Aorta (tissue), 5 donors: ENCODE measurements at regions not wholly inside any gene's neighbourhood (a gene's known extent, or its start where the extent isn't known, plus 50 kb on each side); places are given as distances from the start of the nearest gene placed in this dataset.
"Not testable (repeated sequence)": the region's sequence is repeated elsewhere in the genome, so short reads cannot be mapped to it uniquely, and the experiment has no call there.

Experiments
- ATAC-seq: fragments of 200-7000 bp; cut with Tn5 transposase; one replicate; pipeline ENCODE4 v1.9.1; 2022; ENCODE audit warnings: moderate library complexity; ENCODE audit not compliant: low FRiP score
- DNase-seq, 2 donors: peaks; one replicate each; pipeline ENCODE4 v3.0.0-alpha.2; 2020
- H3K27ac ChIP-seq, 2 donors: one replicate each; pipeline ENCODE4 v1.5.1; 2013; ENCODE audit warnings: low read length in 2 of 2, mild to moderate bottlenecking in 2 of 2, moderate library complexity in 2 of 2, control low read depth in 1 of 2, inconsistent platforms in 1 of 2, low read depth in 1 of 2
- H3K27me3 ChIP-seq, 2 donors: one replicate each; pipeline ENCODE4 v1.6.1; 2013; ENCODE audit warnings: control low read depth in 1 of 2, low read length in 1 of 2, mild to moderate bottlenecking in 1 of 2, moderate library complexity in 1 of 2; ENCODE audit not compliant: insufficient read depth in 2 of 2, control insufficient read depth in 1 of 2
- H3K36me3 ChIP-seq, 2 donors: one replicate each; pipeline ENCODE4 v1.6.1; 2013; ENCODE audit warnings: control low read depth in 1 of 2, low read length in 1 of 2, mild to moderate bottlenecking in 1 of 2; ENCODE audit not compliant: insufficient read depth in 2 of 2, control insufficient read depth in 1 of 2
- H3K4me1 ChIP-seq, 2 donors: one replicate each; pipeline ENCODE4 v1.6.1; 2013; ENCODE audit warnings: low read length in 2 of 2, control low read depth in 1 of 2, mild to moderate bottlenecking in 1 of 2, moderate library complexity in 1 of 2; ENCODE audit not compliant: insufficient read depth in 2 of 2, control insufficient read depth in 1 of 2
- H3K4me3 ChIP-seq, 2 donors: one replicate each; pipeline ENCODE4 v1.5.1; 2013; ENCODE audit warnings: low read length in 2 of 2, control low read depth in 1 of 2, mild to moderate bottlenecking in 1 of 2
- H3K9me3 ChIP-seq: one replicate; pipeline ENCODE4 v1.6.1; 2013; ENCODE audit warnings: mild to moderate bottlenecking, low read length; ENCODE audit not compliant: control insufficient read depth
- WGBS, 2 donors: extraction: QIAGEN DNeasy Blood & Tissue Kit; methylation state at CpG; one replicate each; pipeline ENCODE4 v1.1.7; 2013; 5-methylcytosine and 5-hydroxymethylcytosine counted together
- intact Hi-C, 2 donors: fragments of 100-400 bp; cut with DNase I; formaldehyde crosslinking; loops; one replicate each; pipeline versions ENCODE4 v1.14.2 to v1.15.0; 2022
- donor health status: healthy with polysubstance abuse.
- donor health status: Bipolar disorder and iron deficiency.
- donor health status: DM: no; HTN: no; CAD: no.
- donor health status: DM: no; HTN: no; CAD: no.
- donor health status: DM: yes; HTN: yes; CAD: no.

GRCh38 chr5:157963244-157963643 is 104.3 kb upstream of the CLINT1 start:
- no peak for DNase-seq
- Histone ChIP-seq H3K4me1 (peaks cover 0 to 1% of the 10 kb centered on the region in 2 donors), H3K4me3 (no peak overlapping the region), H3K9me3 (no peaks in the 10 kb centered on the region), H3K27me3 (no peaks in the 10 kb centered on the region), H3K27ac (no peak overlapping the region), H3K36me3 (no peaks in the 10 kb centered on the region)
- intact Hi-C loops = no loop called here
- WGBS, 2 donors = 91 to 97% methylated on average over 2 of the region's 2 CpGs
- ATAC-seq = no peak

DNA sequence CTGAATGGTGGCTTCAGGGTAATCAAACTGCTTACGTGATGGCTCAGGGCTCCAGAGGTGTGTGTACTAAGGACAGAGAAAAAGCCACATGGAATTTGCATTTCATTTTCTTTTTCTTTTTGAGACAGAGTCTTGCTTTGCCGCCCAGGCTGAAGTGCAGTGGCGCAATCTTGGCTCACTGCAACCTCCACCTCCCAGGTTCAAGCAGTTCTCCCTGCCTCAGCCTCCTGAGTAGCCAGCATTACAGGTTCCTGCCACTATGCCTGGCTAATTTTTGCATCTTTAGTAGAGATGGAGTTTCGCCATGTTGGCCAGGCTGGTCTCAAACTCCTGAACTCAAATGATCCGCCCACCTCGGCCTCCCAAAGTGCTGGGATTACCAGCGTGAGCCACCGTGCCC is 103.7 kb upstream of the CLINT1 start:
- H3K9me3 ChIP-seq, H3K27me3 ChIP-seq, H3K27ac ChIP-seq, H3K4me3 ChIP-seq, ATAC-seq, DNase-seq, H3K36me3 ChIP-seq, intact Hi-C loops, H3K4me1 ChIP-seq: not testable (repeated sequence)
- 90 to 96% methylated on average over 8 of the region's 8 CpGs for WGBS, 2 donors

- Histone ChIP-seq H3K9me3 (no peaks in the 10 kb centered on the region), H3K4me3 (no peak overlapping the region), H3K27ac (no peak overlapping the region), H3K27me3 (no peaks in the 10 kb centered on the region), H3K36me3 (no peaks in the 10 kb centered on the region), H3K4me1 (peaks cover 0 to 1% of the 10 kb centered on the region in 2 donors)
- ATAC-seq = no peak
- no peak for DNase-seq
- WGBS, 2 donors = 56 to 60% methylated on average over 6 of the region's 6 CpGs
- intact Hi-C loops = no loop called here
Observed at GRCh38 chr5:157961896-157962590, 103.1 kb upstream of the CLINT1 start.

DNA sequence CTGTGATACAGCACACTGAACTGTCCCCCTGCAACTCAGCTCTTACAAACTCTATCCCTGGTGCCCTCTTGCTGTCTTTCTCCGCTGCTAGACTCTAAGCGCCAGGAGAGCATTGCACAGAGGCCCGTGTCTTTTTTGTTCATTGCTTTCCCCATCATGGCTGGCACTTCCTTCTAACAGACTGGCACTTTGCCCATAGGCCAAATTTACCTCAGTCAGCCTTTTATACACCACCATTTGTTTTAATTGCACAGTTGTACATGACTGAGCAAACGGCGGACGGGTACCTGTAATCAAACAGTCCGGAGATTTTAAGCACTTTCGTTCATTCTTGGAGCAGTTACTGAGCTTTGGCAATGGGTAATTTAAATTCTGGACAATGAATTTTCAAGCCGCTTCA is 102.2 kb upstream of the CLINT1 start:
- peaks cover 0 to 1% of the 10 kb centered on the region in 2 donors for H3K4me1 ChIP-seq
- no peak overlapping the region for H3K4me3 ChIP-seq
- H3K27ac ChIP-seq = no peak overlapping the region
- DNase-seq (no peak), ATAC-seq (no peak)
- intact Hi-C loops = no loop called here
- WGBS, 2 donors = 70 to 82% methylated on average over 9 of the region's 9 CpGs
- H3K27me3 ChIP-seq = no peaks in the 10 kb centered on the region
- H3K9me3 ChIP-seq = no peaks in the 10 kb centered on the region
- no peaks in the 10 kb centered on the region for H3K36me3 ChIP-seq

- DNase-seq = no peak
- Histone ChIP-seq H3K4me3 (no peak overlapping the region), H3K4me1 (peaks cover 0 to 1% of the 10 kb centered on the region in 2 donors), H3K9me3 (no peaks in the 10 kb centered on the region), H3K36me3 (no peaks in the 10 kb centered on the region), H3K27me3 (no peaks in the 10 kb centered on the region), H3K27ac (no peak overlapping the region)
- intact Hi-C loops = no loop called here
- no peak for ATAC-seq
Observed at GRCh38 chr5:157959370-157959769, 100.4 kb upstream of the CLINT1 start.

GRCh38 chr5:157956271-157956885 is 97.4 kb upstream of the CLINT1 start:
- no peaks in the 10 kb centered on the region for H3K36me3 ChIP-seq
- H3K9me3 ChIP-seq = no peaks in the 10 kb centered on the region
- H3K27ac ChIP-seq = no peak overlapping the region
- peaks cover 0 to 1% of the 10 kb centered on the region in 2 donors for H3K4me1 ChIP-seq
- DNase-seq (no peak), ATAC-seq (no peak)
- intact Hi-C loops = no loop called here
- no peaks in the 10 kb centered on the region for H3K27me3 ChIP-seq
- 63 to 66% methylated on average over 3 of the region's 3 CpGs for WGBS, 2 donors
- no peak overlapping the region for H3K4me3 ChIP-seq

- DNase-seq (no peak), ATAC-seq (no peak)
- Histone ChIP-seq H3K9me3 (no peaks in the 10 kb centered on the region), H3K4me1 (no peaks in the 10 kb centered on the region), H3K36me3 (no peaks in the 10 kb centered on the region), H3K4me3 (no peak overlapping the region), H3K27ac (no peak overlapping the region), H3K27me3 (no peaks in the 10 kb centered on the region)
- WGBS, 2 donors = 95 to 97% methylated on average over 6 of the region's 6 CpGs
- intact Hi-C loops = no loop called here
Observed at GRCh38 chr5:157955541-157956172, 96.7 kb upstream of the CLINT1 start.

- H3K27ac ChIP-seq = no peak overlapping the region
- H3K27me3 ChIP-seq = no peaks in the 10 kb centered on the region
- intact Hi-C loops = no loop called here
- H3K9me3 ChIP-seq = no peaks in the 10 kb centered on the region
- DNase-seq (no peak), ATAC-seq (no peak)
- peaks cover 0 to 3% of the 10 kb centered on the region in 2 donors for H3K4me1 ChIP-seq
- H3K4me3 ChIP-seq = no peak overlapping the region
- no peaks in the 10 kb centered on the region for H3K36me3 ChIP-seq
- WGBS, 2 donors = 3 to 12% methylated on average over 1 of the region's 1 CpG
Observed at GRCh38 chr5:157952374-157952685, 93.4 kb upstream of the CLINT1 start.
